Right lobe of liver (tissue), 6 donors: ENCODE measurements at regions not wholly inside any gene's neighbourhood (a gene's known extent, or its start where the extent isn't known, plus 50 kb on each side); places are given as distances from the start of the nearest gene placed in this dataset.

Experiments
- ATAC-seq, 4 donors: fragments of 200-7000 bp; cut with Tn5 transposase; one replicate each; pipeline ENCODE4 v1.9.1; 2020; ENCODE audit warnings: mild to moderate bottlenecking in 4 of 4, moderate library complexity in 4 of 4
- DNase-seq, 3 donors: peaks; one replicate each; pipeline ENCODE4 v3.0.0-alpha.2; 2020
- H3K27ac ChIP-seq, 3 donors: fragments of 200-600 bp; one replicate each; pipeline ENCODE4 v1.8.0; 2022
- H3K27me3 ChIP-seq, 2 donors: fragments of 200-600 bp; one replicate each; pipeline ENCODE4 v1.8.0; 2022
- H3K36me3 ChIP-seq, 4 donors: fragments of 200-600 bp; sonication (generic) in 1 of 4; one replicate each; pipeline versions ENCODE4 v1.5.1 to v1.8.0; 2017 to 2022; ENCODE audit warnings: control low read depth in 1 of 4
- H3K4me1 ChIP-seq, 4 donors: fragments of 200-600 bp; sonication (generic) in 1 of 4; one replicate each; pipeline versions ENCODE4 v1.5.1 to v1.8.0; 2017 to 2022; ENCODE audit warnings: control low read depth in 1 of 4
- H3K4me3 ChIP-seq, 3 donors: fragments of 200-600 bp; one replicate each; pipeline ENCODE4 v1.8.0; 2022
- H3K9me3 ChIP-seq, 4 donors: fragments of 200-600 bp; sonication (generic) in 1 of 4; one replicate each; pipeline versions ENCODE4 v1.5.1 to v1.8.0; 2017 to 2022; ENCODE audit warnings: control low read depth in 1 of 4
- CTCF ChIP-seq, 4 donors: fragments of 200-600 bp in 3 of 4; fragments of 450-650 bp in 1 of 4; IDR thresholded peaks; one replicate each; pipeline versions ENCODE4 v1.5.1 to v1.8.0; 2016 to 2022; ENCODE audit warnings: antibody characterized with exemption in 4 of 4, mild to moderate bottlenecking in 2 of 4
- POLR2A ChIP-seq: fragments of 450-650 bp; IDR thresholded peaks from one replicate; pipeline ENCODE4 v1.6.1; 2017; ENCODE audit warnings: antibody characterized with exemption, mild to moderate bottlenecking
- WGBS: methylation state at CpG from one replicate; pipeline ENCODE4 v1.1.6; 2018; ENCODE audit warnings: low coverage, low lambda C conversion rate; ENCODE audit not compliant: insufficient coverage; ENCODE audit errors: missing lambda C conversion rate; 5-methylcytosine and 5-hydroxymethylcytosine counted together
- intact Hi-C, 2 donors: fragments of 100-400 bp; cut with DNase I; formaldehyde crosslinking; loops; one replicate each; pipeline versions ENCODE4 v1.11.2 to v1.14.1; 2022
- donor health status: DM: no; HTN: yes; CAD: no.
- donor health status: DM: no; HTN: no; CAD: no.
- donor health status: DM: no; HTN: no; CAD: no.
- donor health status: DM: no; HTN: yes; CAD: no.
- donor health status: DM: no; HTN: yes; CAD: no.

GRCh38 chr17:5719976-5720375 lies 135.7 kb upstream of the NLRP1 start:
- DNase-seq (no peak), ATAC-seq (no peak)
- H3K36me3 ChIP-seq: no peaks in the 10 kb centered on the region
- H3K27ac ChIP-seq: no peak overlapping the region
- no peaks in the 10 kb centered on the region for H3K9me3 ChIP-seq
- TF ChIP-seq CTCF (IDR thresholded peaks at IDR 0.05) (no peak), POLR2A (no peak)
- 84% methylated on average over 4 of the region's 4 CpGs for WGBS
- H3K4me1 ChIP-seq: no peaks in the 10 kb centered on the region
- no peak overlapping the region for H3K4me3 ChIP-seq
- intact Hi-C loops: no loop called here
- H3K27me3 ChIP-seq: no peaks in the 10 kb centered on the region

GRCh38 chr17:5730373-5730772 lies 146.1 kb upstream of the NLRP1 start:
- Histone ChIP-seq H3K9me3 (no peaks in the 10 kb centered on the region), H3K4me3 (no peak overlapping the region), H3K27me3 (no peaks in the 10 kb centered on the region), H3K4me1 (no peaks in the 10 kb centered on the region), H3K27ac (no peak overlapping the region), H3K36me3 (no peaks in the 10 kb centered on the region)
- no peak for ATAC-seq
- TF ChIP-seq POLR2A (no peak), CTCF (IDR thresholded peaks at IDR 0.05) (no peak)
- intact Hi-C loops: no loop called here
- WGBS: 80% methylated on average over 1 of the region's 6 CpGs
- DNase-seq: no peak

GRCh38 chr17:5740937-5741336 lies 156.6 kb upstream of the NLRP1 start:
- DNase-seq (no peak), ATAC-seq (no peak)
- Histone ChIP-seq H3K27ac (no peak overlapping the region), H3K4me1 (no peaks in the 10 kb centered on the region), H3K36me3 (no peaks in the 10 kb centered on the region), H3K27me3 (no peaks in the 10 kb centered on the region), H3K4me3 (no peak overlapping the region), H3K9me3 (no peaks in the 10 kb centered on the region)
- no peak for TF ChIP-seq CTCF (IDR thresholded peaks at IDR 0.05)
- no peak for TF ChIP-seq POLR2A
- intact Hi-C loops: no loop called here
- WGBS: 18% methylated on average over 1 of the region's 1 CpG

- no peak overlapping the region for H3K27ac ChIP-seq
- whole genome bisulfite sequencing: 80% methylated on average over 7 of the region's 8 CpGs
- H3K27me3 ChIP-seq: no peaks in the 10 kb centered on the region
- intact Hi-C loops: no loop called here
- H3K4me3 ChIP-seq: no peak overlapping the region
- no peaks in the 10 kb centered on the region for H3K4me1 ChIP-seq
- H3K9me3 ChIP-seq: no peaks in the 10 kb centered on the region
- no peak for ATAC-seq
- DNase-seq: no peak
- H3K36me3 ChIP-seq: no peaks in the 10 kb centered on the region
- no peak for TF ChIP-seq POLR2A
- TF ChIP-seq CTCF (IDR thresholded peaks at IDR 0.05): no peak
Observed at GRCh38 chr17:5741810-5742209, 157.5 kb upstream of the NLRP1 start.
